NCI-H146 (cell line): ENCODE measurements at regions not wholly inside any gene's neighbourhood (a gene's known extent, or its start where the extent isn't known, plus 50 kb on each side); places are given as distances from the start of the nearest gene placed in this dataset.
"Not testable (repeated sequence)": the region's sequence is repeated elsewhere in the genome, so short reads cannot be mapped to it uniquely, and the experiment has no call there.

Experiments used
- DNase-seq: peaks from one replicate; lab custom pipeline; 2025; lab: John Stamatoyannopoulos, UW

DNA sequence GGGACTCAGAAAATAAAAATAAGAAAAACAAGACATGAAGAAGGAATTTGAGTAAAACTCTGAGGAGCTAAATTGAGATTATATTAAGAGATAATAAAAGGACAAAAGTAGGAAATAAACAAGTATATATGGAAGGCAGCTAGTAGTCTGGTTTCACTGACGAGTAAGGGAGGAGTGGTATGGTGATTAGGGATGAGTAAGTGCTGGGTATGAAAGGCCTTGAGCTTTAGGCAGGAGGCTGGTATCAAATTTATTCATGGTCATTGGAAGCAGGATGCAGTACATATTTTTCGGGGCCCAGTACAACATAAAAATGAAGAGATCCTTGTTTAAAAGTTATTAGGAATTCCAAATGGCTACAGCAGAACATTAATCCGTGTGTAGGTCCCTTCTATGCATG lies 789.7 kb upstream of the PRMT6 start:
- no peak for DNase-seq

DNA sequence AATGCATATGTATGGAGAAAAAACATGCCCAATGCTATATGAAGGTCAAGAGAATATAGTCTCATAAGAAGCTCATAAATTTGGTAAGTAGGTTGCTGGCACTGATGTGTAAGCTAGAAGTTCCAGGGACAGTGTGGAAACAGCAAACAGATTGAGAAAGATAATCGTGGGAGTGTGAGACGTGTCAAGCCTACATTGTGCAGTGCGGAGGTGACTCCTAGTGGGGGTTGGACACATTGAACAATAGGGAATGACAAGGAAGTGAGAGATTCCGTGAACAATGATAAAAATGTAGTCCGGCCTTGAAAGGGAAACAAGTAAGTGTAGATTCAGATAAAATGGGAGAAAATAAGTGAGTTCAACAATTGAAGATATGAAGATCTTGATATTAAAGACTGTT lies 788.4 kb upstream of the PRMT6 start:
- peak; percentile 35 for DNase-seq

DNA sequence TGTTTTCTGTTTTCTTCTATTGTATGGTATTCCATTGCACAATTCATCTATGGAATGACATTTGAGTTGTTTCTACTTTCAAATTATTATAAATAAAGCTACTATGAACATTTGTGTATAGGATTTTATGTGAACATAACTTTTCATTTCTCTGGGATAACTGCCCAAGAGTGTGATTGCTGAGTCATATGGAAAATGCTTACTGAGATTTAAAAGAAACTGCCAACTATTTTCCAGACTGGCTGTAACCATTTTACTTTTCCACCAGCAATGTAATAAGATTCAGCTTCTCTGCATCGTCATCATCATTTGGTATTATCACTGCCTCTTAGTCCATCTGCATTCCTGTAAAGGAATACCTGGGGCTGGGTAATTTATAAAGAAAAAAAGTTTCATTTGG lies 779.6 kb upstream of the PRMT6 start:
- no peak for DNase-seq

DNA sequence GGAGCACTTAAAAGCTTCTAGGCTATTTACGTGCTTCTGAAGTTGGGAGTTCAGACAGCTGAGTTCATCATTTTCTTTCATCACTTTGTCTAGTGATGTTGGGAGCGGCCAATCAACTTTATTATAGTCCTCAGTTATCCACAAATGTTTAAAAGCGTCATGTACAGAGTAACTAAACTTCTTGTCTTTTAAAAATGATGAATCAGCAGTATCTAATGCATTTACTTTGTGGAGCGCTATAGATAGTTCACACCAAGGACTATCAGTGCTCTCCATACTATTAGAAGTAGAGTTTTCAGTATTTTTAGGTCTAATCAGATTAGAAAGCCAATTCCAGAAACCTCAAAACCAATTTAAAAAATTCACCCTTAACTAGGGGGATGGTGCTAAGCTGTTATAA lies 778.7 kb upstream of the PRMT6 start:
- DNase-seq: no peak

DNA sequence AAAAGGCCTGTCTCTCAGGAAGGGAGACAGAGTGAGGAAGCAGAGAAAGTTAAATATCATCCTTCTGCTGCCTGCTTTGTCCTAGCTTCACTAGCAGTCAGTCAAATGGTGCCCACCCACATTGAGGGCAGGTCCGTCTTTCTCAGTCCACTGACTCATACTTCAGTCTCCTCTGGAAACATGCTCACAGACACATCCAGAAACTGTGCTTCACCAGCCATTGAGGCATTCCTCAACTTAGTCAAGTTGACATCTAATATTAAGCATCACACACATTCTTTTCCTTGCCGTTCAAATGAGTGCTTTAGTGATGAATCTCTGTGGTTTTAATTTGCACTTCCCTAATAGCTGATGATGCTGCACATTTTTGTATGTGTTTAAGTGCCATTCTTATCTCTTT lies 777.8 kb upstream of the PRMT6 start:
- no peak for DNase-seq

DNA sequence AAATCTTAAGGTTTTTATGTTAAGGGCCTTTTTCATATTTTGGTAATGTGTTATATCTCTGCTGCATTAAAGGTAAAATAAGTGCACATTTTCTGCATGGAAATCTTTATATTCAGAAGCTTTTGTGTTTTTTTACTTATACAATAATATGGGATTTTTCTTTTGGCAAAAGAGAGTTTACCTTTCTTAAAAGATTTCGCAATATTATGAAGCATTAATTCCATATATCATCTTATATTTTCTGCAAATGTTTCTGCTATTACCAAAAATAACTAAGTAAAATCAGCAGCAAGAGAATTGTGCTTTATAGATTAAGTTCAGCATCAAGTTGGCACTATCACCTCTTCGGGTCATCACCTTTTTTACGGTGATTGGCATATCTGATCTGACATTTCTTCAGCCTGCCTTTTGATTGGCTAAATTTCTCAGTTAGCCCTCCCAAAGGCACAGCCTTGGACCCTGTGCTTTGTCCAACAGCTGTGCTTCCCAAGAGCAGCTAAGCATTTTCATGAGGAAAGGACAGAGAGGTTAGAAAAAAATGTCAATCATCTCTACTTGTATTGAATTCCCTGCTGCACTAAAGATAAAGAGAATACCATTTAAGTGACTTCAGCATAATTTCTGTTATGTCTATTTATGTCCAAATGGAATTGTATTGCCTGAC lies 767.1 kb upstream of the PRMT6 start:
- DNase-seq: no peak

DNA sequence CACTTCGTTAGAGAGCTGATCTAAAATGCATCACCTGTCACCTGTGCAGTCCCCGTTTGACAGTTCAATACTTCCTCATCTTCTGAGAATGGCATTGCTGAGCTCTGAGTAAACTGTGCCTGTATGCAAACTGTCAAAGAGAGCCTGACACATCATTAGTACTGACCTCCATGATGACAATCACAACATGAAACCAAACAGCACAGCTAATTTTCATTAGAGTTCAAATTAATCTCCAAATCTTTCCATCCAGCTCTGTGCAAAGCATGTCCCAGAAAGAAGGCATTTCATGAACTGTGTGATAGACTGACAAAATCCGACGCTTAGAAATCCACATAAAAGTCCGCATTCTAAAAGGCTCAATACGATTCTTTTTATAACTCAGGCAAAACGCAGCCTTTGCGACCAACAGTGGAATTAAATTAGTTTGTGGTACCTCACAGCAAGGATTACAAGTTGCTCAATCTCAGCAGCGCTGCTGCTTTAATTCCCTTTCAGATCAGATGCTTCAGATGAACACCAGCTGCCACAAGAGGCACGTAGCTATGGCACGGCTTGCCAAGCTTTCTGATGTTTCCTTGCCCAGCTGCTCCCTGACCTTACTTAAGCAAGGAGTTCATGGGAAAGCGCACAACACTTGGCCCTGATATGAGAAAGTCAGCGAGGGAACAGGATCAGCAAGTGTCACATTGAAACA lies 765.5 kb upstream of the PRMT6 start:
- DNase-seq: peak; percentile 27

DNA sequence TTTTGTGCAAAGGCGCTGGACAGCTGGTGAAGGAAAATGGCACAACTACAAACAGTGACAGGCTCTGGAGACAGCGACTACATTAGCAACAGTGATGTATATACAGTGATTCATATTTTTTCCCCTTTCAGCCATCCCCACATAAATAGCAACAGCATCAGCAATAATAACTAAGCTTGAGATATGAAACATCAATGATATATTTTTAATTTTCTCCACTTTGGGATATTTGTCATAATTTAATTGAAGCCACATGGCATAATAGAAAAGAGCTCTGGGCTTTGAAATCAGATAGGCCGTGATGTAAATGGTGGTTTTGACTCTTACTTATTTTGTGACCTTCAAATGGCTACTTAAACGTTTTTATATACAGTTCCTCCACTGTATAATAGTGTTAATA lies 764.3 kb upstream of the PRMT6 start:
- DNase-seq: no peak

DNA sequence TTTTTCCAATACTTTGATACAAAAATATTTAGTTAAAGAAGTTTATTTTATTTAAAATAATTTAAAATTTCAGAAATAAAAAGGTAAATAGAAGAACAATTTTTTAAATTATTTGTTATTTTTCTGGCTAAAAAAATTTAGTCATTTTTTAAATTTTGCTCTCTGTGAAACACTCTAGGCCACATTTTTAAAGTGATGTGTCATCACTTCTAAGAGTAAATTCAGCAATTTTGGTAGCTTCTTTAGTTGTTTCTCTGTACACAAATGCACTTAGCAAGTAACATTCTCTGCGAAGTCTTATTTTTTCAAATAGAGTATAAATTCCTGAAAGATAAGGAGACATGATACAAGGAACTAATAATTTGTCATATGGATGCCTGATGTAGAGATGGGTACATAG lies 760.0 kb upstream of the PRMT6 start:
- DNase-seq: no peak

DNA sequence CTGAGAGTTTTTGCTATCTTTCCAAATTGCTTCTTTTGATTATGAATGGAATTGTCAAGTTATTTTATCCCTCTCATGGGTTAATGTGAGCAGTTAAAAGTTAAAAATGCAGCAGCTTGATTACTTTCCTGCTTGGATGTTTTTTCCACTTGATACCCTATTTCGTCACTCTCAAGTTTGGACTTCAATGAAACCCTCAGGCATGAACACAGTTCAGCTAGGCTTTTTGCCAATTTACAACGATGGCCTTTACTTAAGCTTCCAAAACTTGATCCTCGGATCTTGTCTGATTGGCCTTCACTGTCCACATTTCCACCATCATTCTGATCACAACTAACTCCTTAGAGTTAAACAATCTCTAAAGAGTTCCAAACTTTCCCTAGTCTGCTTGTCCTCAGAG lies 752.4 kb upstream of the PRMT6 start:
- DNase-seq: no peak

DNA sequence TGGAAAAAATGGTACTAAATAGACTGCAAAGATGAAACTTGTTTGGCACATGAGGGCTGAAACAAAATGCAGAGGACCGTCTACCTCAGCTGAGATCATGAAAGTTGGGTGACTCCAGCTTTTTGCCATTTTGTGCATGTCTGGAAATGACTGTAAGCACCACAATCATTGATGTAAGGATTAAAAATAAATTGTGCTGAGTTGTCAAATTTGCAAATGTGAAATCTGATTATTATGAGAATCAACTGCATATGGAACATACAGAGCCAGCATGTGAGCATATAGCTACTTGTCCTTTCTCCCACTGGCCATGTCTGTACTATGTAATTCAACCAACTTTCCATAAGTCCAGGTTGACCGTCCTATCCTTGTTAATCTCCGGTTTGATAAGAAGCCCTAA lies 736.9 kb upstream of the PRMT6 start:
- no peak for DNase-seq

DNA sequence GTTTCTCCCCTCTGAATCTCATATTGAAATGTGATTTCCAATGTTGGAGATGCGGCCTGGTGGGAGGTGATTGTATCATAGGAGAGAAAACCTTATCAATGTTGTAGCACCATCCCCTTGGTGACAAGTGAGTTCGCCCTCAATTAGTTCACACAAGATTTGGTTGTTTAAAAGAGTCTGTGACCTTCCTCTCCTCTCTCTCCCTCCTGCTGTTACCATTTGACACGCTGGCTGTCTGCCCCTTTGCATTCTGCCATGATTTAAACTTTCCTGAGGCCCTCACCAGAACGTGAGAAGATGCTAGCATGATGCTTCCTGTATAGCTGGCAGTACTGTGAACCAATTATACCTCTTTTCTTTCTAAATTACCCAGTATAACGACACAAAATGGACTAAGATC lies 730.9 kb upstream of the PRMT6 start:
- no peak for DNase-seq

DNA sequence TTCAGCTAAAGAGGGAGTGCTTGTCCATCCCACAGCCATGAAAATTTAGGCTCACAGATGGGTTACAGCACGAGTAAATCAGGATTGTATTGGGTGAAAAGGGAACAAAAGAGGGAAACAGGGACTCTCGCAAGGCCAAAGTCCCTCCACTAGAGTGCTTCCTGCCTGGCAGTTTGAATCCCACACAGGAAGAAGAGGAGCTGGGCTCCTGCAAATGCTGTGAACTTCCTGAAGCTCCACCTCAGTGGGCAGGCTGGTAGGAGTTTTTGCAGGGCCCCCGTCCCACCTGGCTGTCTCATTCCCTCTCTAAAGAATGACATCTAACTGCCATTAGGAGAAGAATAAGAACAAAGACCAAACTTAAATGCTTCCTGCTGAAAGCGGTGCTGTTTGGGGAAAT lies 712.0 kb upstream of the PRMT6 start:
- peak; percentile 30 for DNase-seq

DNA sequence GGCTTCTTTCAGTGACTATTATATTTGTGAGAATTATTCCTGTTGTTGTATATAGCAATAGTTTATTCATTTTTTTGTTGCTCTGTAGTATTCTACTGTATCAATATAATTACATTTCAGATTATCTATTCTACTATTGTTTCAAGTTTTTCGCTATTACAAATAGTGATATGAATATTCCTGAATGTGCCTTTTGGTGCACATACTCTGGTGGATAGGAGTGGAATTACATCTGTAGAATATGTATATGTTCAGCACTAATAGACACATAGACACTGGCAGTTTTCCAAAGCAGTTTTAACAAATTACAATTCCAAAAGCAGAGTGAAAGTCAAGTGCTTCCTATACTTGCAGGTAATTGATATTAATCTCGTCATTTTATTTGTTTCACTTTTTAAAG lies 696.2 kb upstream of the PRMT6 start:
- no peak for DNase-seq

DNA sequence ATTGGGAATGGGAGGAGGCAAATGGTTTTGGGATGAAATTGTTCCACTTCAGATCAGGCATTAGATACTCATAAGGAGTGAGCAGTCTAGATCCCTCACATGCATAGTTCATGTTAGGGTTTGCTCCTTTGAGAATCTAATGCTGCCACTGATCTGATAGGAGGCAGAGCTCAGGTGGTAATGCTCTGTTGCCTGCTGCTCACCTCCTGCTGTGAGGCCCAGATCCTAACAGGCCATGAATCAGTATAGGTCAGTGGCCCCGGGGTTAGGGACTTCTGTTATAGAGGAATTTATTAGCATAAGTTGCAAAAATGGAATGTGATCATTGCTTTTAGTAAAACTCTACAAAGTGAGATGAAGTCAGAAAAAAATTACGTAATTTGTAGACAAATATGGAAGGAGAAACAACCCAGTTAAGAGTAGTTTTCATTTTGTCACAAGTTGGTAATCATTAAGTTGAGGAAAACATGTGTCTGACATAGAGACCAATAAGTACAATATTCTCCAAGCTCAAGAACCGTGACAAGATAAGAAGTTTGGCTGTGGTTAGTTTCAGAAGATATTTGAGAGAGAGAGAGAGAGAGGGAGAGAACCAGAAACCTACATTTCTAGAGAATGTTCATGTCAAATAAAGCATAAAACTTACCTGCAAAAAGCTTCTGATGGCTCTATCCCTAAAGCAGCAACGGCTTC lies 689.7 kb upstream of the PRMT6 start:
- DNase-seq: no peak

DNA sequence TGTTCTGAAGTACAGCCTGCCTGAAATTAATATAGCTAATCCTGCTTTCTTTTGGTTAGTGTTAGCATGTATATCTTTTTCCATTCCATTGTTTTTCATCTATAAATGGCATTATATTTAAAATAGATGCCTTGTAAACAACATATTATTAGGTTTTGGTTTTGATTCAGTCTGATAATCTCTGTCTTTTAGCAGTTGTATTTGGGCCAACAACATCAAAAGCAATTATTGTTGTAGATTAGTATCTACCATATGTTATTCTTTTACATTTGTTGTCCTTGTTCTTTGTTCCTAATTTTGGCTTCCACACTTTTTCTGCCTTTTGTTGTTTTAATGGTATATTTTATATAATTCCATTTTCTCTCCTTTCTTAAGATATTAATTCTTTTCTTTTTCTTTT lies 678.2 kb upstream of the PRMT6 start:
- DNase-seq: no peak

DNA sequence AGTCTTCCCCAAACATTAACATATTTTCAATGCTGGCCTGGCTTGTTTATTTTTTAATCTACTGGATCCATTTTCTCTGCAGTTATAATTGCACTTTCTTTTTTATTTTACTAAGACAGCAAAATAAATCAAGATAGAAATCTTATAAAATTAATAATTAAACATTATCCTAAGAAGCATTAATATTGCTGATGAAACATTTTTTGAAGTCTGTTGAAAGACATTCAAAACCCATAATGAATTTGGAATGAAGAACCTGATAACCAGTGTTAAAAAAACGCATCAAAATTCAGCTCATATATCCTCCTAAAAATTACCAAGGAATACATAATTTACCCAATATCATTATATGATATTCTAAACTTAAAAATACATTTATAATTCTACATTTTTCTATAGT lies 675.7 kb upstream of the PRMT6 start:
- no peak for DNase-seq

DNA sequence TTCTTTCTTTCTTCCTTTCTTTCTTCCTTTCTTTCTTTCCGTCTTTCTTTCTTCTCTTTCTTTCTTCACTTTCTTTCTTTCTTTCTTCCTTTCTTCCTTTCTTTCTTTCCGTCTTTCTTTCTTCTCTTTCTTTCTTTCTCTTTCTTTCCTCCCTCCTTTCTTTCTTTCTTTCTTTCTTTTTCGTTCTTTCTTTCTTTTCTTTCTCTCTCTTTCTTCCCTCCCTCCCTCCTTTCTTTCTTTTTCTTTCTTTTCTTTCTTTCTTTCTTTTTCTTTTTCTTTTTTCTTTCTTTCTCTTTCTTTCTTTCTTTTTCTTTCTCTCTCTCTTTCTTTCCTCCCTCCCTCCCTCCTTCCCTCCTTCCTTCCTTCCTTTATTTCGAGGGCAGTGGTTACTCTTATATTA lies 667.3 kb upstream of the PRMT6 start:
- DNase-seq: not testable (repeated sequence)

DNA sequence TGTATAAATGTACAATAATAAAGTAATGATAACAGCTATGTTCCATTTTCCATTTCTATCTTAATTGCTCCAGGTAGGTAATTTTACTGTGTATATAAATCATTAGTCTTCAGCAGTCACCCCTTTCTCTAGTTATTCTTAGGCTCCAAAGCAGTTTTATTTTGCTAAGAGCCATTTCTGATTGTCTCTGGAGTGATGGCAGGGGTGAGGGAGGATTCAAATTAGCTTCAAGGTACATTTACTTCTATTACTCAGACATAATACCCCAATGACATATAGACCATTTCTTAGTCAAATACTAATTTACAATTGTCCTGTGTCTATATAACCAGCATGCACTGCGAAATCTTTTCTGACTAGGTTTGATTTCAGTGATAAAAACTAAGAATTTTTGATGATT lies 663.4 kb upstream of the PRMT6 start:
- no peak for DNase-seq

DNA sequence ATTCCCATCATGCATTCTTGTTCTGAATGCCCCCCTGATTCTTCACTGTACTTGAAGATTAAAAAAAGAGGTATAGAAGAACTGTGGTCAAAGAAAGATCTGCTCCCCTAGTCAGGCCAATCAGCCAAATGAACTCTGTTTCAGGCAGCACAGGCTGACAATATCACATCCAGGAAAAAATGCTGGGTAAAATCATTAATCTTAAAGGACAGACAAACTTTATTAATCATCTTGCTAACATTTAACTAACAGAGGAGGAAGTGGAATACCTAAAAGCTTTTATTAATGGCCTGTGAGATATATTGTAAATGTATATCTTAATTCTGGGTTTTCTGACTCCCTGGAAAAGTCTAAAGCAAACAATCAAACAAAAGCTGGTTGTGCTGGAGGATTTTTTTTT lies 660.5 kb upstream of the PRMT6 start:
- no peak for DNase-seq

DNA sequence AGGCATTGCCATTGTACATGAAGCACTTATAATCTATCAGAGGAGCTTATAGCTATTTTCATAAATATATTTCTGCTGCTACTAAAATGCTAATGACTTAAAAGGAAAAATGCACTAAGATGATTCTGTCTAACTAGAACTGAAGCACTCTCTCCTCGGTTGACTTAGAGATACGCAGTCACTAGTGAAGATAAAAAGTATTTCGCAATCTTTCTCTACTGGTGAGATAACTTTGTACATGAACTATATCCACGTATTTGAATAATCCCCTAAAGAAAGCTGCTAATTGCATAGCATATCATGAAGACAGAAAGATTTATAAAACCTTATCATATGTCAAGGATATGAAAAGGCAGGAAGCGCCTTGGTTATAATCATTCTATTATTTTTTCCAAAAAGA lies 658.1 kb upstream of the PRMT6 start:
- DNase-seq: no peak

DNA sequence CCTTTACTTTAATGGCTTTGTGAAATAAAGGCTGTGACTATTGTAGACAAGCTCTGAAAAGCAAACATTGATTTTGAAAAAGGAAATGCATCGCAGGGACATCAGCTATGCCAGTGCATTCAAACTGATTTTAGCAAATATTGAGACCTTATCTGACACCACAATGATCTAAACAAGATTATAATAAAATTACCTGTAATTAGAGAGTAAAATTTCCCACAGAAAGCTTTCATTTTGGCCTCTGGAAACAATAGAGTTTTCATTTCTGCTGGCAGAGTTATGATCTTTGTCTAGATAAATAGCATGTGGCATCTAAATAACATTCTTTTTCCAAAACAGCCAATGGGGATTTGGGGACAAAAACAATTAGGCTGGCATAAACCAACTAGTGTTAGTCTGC lies 650.4 kb upstream of the PRMT6 start:
- DNase-seq: peak; percentile 66

DNA sequence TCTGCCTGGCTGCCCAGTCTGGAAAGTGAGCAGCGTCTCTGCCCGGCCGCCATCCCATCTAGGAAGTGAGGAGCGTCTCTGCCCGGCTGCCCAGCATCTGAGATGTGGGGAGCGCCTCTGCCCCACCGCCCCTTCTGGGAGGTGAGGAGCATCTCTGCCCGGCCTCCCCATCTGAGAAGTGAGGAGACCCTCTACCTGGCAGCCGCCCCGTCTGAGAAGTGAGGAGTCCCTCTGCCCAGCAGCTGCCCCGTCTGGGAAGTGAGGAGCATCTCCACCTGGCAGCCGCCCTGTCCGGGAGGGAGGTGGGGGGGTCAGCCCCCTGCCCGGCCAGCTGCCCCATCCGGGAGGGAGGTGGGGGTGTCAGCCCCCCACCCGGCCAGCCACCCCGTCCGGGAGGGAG lies 644.2 kb upstream of the PRMT6 start:
- DNase-seq: not testable (repeated sequence)

DNA sequence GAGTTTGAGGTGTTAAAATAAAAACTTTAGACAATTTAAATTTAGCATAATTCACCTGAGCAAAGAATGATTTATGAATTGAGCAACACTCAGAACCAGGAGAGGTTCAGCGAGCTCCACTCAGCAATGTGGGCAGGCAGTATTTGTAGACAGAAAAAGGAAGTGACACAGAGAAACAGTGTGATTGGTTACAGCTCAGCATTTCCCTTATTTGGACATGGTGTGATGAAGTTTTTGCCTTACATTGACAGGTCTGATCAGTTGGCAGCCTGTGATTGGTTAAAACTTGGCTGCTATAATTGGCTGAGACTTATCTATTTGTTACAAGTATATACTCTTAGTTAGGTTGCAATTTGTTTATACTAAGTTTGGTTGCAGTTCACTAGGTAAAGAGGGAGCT lies 621.2 kb upstream of the PRMT6 start:
- no peak for DNase-seq
